Natural killer cell treated with Interleukin-12 subunit alpha and Interleukin-12 subunit beta and Interleukin-15 and Interleukin-18, amount 100 ng/mL, for 72 hours (primary cell): ENCODE measurements at regions not wholly inside any gene's neighbourhood (a gene's known extent, or its start where the extent isn't known, plus 50 kb on each side); places are given as distances from the start of the nearest gene placed in this dataset.
A peak's percentile ranks its signal among the peaks of the same experiment; 100 is the strongest.

Source experiments
- ATAC-seq, 2 donors: fragments of 150-1000 bp; cut with Tn5 transposase in 1 of 2; sonication (Bioruptor Pico), chemical (Tn5 transposase) in 1 of 2; 2 replicates each; pipeline ENCODE4 v1.10.0; 2021
- DNase-seq: peaks from one replicate; pipeline ENCODE4 v3.0.0; 2022; ENCODE audit warnings: low spot score
- H3K27ac Mint-ChIP-seq, 2 donors: 1 replicate in 1 of 2; 2 replicates in 1 of 2; pipeline ENCODE4 v1.8.0; 2022; ENCODE audit warnings: mixed read lengths in 2 of 2, mild to moderate bottlenecking in 1 of 2, moderate library complexity in 1 of 2
- H3K27me3 Mint-ChIP-seq, 2 donors: 1 replicate in 1 of 2; 2 replicates in 1 of 2; pipeline ENCODE4 v1.8.0; 2022; ENCODE audit warnings: mixed read lengths in 2 of 2
- H3K36me3 Mint-ChIP-seq: one replicate; pipeline ENCODE4 v1.8.0; 2022; ENCODE audit warnings: mixed read lengths
- H3K4me1 Mint-ChIP-seq, 2 donors: 1 replicate in 1 of 2; 2 replicates in 1 of 2; pipeline ENCODE4 v1.8.0; 2022; ENCODE audit warnings: low read depth in 2 of 2, mixed read lengths in 2 of 2, mild to moderate bottlenecking in 1 of 2
- H3K4me3 Mint-ChIP-seq: one replicate; pipeline ENCODE4 v1.8.0; 2022; ENCODE audit warnings: mixed read lengths
- H3K9me3 Mint-ChIP-seq: 2 replicates; pipeline ENCODE4 v1.8.0; 2022; ENCODE audit warnings: mixed read lengths

DNA sequence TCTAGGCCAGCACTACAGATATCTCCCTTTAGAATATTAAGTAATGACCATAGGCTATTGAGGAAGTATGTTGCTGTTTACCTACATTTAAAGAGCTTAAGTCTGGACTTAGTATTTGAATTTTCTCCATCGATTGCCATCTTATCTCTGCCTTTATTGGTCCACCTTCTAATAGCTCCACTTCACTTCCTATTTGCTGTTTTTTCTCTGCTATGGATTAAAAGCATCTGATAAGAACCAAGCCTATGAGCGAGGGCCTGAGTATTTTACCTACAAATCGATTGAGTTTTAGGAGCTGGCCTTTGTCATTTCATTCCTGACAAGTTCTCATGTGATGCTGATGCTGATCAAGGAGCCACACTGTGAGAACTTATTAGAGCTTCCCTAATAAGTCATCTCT lies 52.6 kb upstream of the AKAP13 start:
- Mint-ChIP-seq H3K36me3 (peaks cover 5% of the 10 kb centered on the region), H3K4me1 (peaks cover 21 to 30% of the 10 kb centered on the region in 2 donors), H3K27ac (no peak overlapping the region), H3K4me3 (no peak overlapping the region), H3K9me3 (no peaks in the 10 kb centered on the region), H3K27me3 (peaks cover 0 to 2% of the 10 kb centered on the region in 2 donors)
- ATAC-seq = no peak
- DNase-seq = no peak

DNA sequence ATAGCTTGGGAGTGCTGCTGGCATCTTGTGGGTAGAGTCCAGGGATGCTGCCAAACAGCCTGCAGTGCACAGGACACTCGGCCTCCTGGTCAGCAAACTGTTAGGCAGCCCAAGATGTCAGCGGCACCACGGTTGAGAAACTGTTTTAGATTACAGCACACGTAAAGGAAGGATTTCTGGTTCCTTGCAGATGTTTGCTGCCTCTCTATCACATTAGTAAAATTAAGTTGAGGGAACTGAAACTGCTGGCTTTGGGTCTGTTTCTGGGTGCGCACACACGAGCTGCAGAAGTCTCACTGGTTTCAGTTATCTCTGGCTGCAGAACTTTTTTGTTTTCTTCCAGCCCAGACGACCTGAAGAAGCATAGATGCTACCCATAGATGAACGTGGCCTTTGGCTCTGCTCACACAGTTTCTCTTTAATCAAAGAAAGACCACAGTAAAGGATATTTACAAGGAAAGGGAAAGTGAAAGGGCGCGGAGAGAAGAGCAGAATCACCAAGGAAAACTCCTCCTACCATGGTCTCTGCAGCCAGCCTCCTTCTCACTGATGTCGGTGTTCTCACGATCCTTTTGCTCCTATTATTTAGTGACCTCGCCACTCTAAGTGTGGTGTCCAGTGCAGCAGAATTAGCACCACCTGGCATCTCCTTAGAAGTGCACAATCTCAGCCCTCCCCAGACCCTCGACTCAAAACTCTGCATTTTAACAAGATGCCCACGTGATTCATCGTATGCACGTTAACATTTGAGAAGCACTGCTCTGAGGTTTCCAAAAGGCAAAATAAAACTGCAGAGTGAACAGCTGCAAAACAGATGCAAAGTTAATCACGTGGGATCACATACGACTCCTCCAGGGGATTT lies 50.6 kb upstream of the AKAP13 start:
- no peaks in the 10 kb centered on the region for H3K9me3 Mint-ChIP-seq
- DNase-seq = no peak

More for the DNA sequence above, 50.6 kb upstream of the AKAP13 start:
- peaks cover 21 to 38% of the 10 kb centered on the region in 2 donors for H3K4me1 Mint-ChIP-seq
- H3K27me3 Mint-ChIP-seq = no peaks in the 10 kb centered on the region
- peak overlapping the region; percentile 91 for H3K4me3 Mint-ChIP-seq
- peak; percentile 10 to 46 for ATAC-seq
- no peaks in the 10 kb centered on the region for H3K36me3 Mint-ChIP-seq
- H3K27ac Mint-ChIP-seq = peak overlapping the region; percentile 83 to 90
